CD4-positive, alpha-beta T cell (primary cell): ENCODE measurements at regions not wholly inside any gene's neighbourhood (a gene's known extent, or its start where the extent isn't known, plus 50 kb on each side); places are given as distances from the start of the nearest gene placed in this dataset.

Experiments
- ATAC-seq: fragments of 200-7000 bp; cut with Tn5 transposase; one replicate; pipeline ENCODE4 v1.10.0; 2022; ENCODE audit warnings: mild to moderate bottlenecking; ENCODE audit not compliant: poor library complexity
- CTCF ChIA-PET: fragments of 350-600 bp; sonication (Branson Sonifier 250); formaldehyde crosslinking; loops from one replicate; lab custom pipeline; 2021; ENCODE audit warnings: antibody characterized with exemption, inconsistent platforms; lab: Charles Lee
- POLR2A ChIA-PET: fragments of 350-600 bp; sonication (Branson Sonifier 250); formaldehyde crosslinking; loops from one replicate; lab custom pipeline; 2021; ENCODE audit warnings: antibody characterized with exemption, inconsistent platforms; lab: Charles Lee
- DNase-seq, 14 experiments: peaks; one replicate each; pipeline ENCODE4 v3.0.0-alpha.2; 2013 to 2020; ENCODE audit warnings: mixed read lengths in 2 of 14
- H3K27ac ChIP-seq, 2 donors: one replicate each; pipeline versions ENCODE4 v1.5.1 to v1.7.0; 2013; ENCODE audit warnings: low read length in 2 of 2, low read depth in 1 of 2, mild to moderate bottlenecking in 1 of 2
- H3K27me3 ChIP-seq, 2 experiments: 1 replicate in 1 of 2; 2 replicates in 1 of 2; pipeline versions ENCODE4 v1.6.1 to v1.7.0; 2013; ENCODE audit warnings: low read length in 2 of 2, control low read depth in 1 of 2, mild to moderate bottlenecking in 1 of 2, moderate library complexity in 1 of 2; ENCODE audit not compliant: insufficient read depth in 2 of 2, control insufficient read depth in 1 of 2
- H3K36me3 ChIP-seq: one replicate; pipeline ENCODE4 v1.6.1; 2013; ENCODE audit warnings: low read length, control low read depth; ENCODE audit not compliant: insufficient read depth
- H3K4me1 ChIP-seq: one replicate; pipeline ENCODE4 v1.6.1; 2013; ENCODE audit warnings: low read length, control low read depth; ENCODE audit not compliant: insufficient read depth
- H3K4me3 ChIP-seq: one replicate; pipeline ENCODE4 v1.5.1; 2013; ENCODE audit warnings: mild to moderate bottlenecking, low read length, moderate library complexity
- H3K9me3 ChIP-seq, 2 experiments: 1 replicate in 1 of 2; 2 replicates in 1 of 2; pipeline versions ENCODE4 v1.6.1 to v1.7.0; 2013; ENCODE audit warnings: low read length in 2 of 2, mild to moderate bottlenecking in 2 of 2, control low read depth in 1 of 2, moderate library complexity in 1 of 2; ENCODE audit not compliant: control insufficient read depth in 1 of 2, insufficient read depth in 1 of 2
- H3K27ac Mint-ChIP-seq: one replicate; pipeline ENCODE4 v1.8.0; 2020; ENCODE audit warnings: mixed read lengths
- H3K27me3 Mint-ChIP-seq: one replicate; pipeline ENCODE4 v1.8.0; 2021; ENCODE audit warnings: mixed read lengths
- H3K36me3 Mint-ChIP-seq: one replicate; pipeline ENCODE4 v1.8.0; 2021; ENCODE audit warnings: low read depth, mixed read lengths
- H3K4me1 Mint-ChIP-seq: one replicate; pipeline ENCODE4 v1.8.0; 2021; ENCODE audit warnings: low read depth, mixed read lengths
- H3K4me3 Mint-ChIP-seq: one replicate; pipeline ENCODE4 v1.8.0; 2020; ENCODE audit warnings: mild to moderate bottlenecking, mixed read lengths
- H3K9me3 Mint-ChIP-seq: one replicate; pipeline ENCODE4 v1.8.0; 2020; ENCODE audit warnings: mixed read lengths
- intact Hi-C, 2 experiments: fragments of 100-400 bp; cut with DNase I in 1 of 2; cut with micrococcal nuclease in 1 of 2; formaldehyde crosslinking; loops; one replicate each; pipeline versions ENCODE4 v1.15.1 to v1.9.0; 2023 to 2025; cut with DNase I, micrococcal nuclease
- TF ChIP-seq, protein P1 (sequence below): fragments of 200-600 bp; IDR thresholded peaks from one replicate; pipeline ENCODE4 v1.8.0; 2022; ENCODE audit warnings: antibody characterized with exemption, mild to moderate bottlenecking

- H3K27ac Mint-ChIP-seq = no peak overlapping the region
- no peaks in the 10 kb centered on the region for H3K27me3 ChIP-seq
- ATAC-seq = no peak
- CTCF ChIA-PET = no interaction called here
- intact Hi-C loops = no loop called here
- H3K27me3 Mint-ChIP-seq = no peaks in the 10 kb centered on the region
- H3K9me3 ChIP-seq = no peaks in the 10 kb centered on the region
- no peak overlapping the region for H3K27ac ChIP-seq
- TF ChIP-seq, protein P1, sequence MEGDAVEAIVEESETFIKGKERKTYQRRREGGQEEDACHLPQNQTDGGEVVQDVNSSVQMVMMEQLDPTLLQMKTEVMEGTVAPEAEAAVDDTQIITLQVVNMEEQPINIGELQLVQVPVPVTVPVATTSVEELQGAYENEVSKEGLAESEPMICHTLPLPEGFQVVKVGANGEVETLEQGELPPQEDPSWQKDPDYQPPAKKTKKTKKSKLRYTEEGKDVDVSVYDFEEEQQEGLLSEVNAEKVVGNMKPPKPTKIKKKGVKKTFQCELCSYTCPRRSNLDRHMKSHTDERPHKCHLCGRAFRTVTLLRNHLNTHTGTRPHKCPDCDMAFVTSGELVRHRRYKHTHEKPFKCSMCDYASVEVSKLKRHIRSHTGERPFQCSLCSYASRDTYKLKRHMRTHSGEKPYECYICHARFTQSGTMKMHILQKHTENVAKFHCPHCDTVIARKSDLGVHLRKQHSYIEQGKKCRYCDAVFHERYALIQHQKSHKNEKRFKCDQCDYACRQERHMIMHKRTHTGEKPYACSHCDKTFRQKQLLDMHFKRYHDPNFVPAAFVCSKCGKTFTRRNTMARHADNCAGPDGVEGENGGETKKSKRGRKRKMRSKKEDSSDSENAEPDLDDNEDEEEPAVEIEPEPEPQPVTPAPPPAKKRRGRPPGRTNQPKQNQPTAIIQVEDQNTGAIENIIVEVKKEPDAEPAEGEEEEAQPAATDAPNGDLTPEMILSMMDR = no peak
- H3K4me1 ChIP-seq = no peaks in the 10 kb centered on the region
- no peak overlapping the region for H3K4me3 Mint-ChIP-seq
- no peaks in the 10 kb centered on the region for H3K36me3 Mint-ChIP-seq
- no peak for DNase-seq
- H3K4me1 Mint-ChIP-seq = peaks cover 25% of the 10 kb centered on the region
- POLR2A ChIA-PET = no interaction called here
- H3K9me3 Mint-ChIP-seq = no peaks in the 10 kb centered on the region
- no peak overlapping the region for H3K4me3 ChIP-seq
- no peaks in the 10 kb centered on the region for H3K36me3 ChIP-seq
These were observed 215.1 kb downstream of the NECTIN3 start for GRCh38 chr3:111286746-111287145.

- CTCF ChIA-PET = no interaction called here
- Histone ChIP-seq H3K27ac (no peak overlapping the region), H3K4me1 (no peaks in the 10 kb centered on the region), H3K9me3 (no peaks in the 10 kb centered on the region), H3K4me3 (no peak overlapping the region), H3K27me3 (no peaks in the 10 kb centered on the region), H3K36me3 (no peaks in the 10 kb centered on the region)
- no peaks in the 10 kb centered on the region for H3K27me3 Mint-ChIP-seq
- DNase-seq (no peak), ATAC-seq (no peak)
- no peak overlapping the region for H3K4me3 Mint-ChIP-seq
- H3K4me1 Mint-ChIP-seq = peaks cover 5% of the 10 kb centered on the region
- POLR2A ChIA-PET = no interaction called here
- no peak overlapping the region for H3K27ac Mint-ChIP-seq
- TF ChIP-seq, protein P1 = no peak
- intact Hi-C loops = no loop called here
- H3K36me3 Mint-ChIP-seq = no peaks in the 10 kb centered on the region
- no peaks in the 10 kb centered on the region for H3K9me3 Mint-ChIP-seq
These were observed 220.5 kb downstream of the NECTIN3 start for GRCh38 chr3:111292117-111292516.

DNA sequence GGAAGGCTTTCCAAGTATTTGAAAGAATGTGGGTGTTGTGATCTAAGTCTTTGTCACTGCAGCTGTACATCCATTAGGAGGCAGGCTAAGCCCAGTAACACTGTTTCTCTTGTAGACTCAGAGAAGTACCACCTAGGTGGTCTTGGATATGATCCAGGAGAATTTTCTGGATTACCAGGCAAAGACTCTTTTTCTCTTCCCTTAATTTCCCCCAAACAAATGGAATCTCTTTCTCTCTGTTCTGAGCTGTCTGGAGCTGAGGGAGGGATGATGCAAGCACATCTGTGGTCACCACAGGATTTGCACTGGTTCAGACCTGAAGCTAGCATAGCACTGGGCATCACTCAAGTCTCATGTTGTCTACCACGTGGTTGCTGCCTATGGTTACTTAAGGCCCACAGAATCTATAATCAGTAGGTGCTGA lies 227.6 kb downstream of the NECTIN3 start:
- Histone ChIP-seq H3K4me3 (no peak overlapping the region), H3K9me3 (no peaks in the 10 kb centered on the region), H3K4me1 (no peaks in the 10 kb centered on the region), H3K27ac (no peak overlapping the region), H3K27me3 (no peaks in the 10 kb centered on the region), H3K36me3 (no peaks in the 10 kb centered on the region)
- CTCF ChIA-PET = no interaction called here
- H3K27me3 Mint-ChIP-seq = no peaks in the 10 kb centered on the region
- ATAC-seq (no peak), DNase-seq (no peak)
- no peaks in the 10 kb centered on the region for H3K36me3 Mint-ChIP-seq
- intact Hi-C loops = no loop called here
- no peak overlapping the region for H3K27ac Mint-ChIP-seq
- H3K4me3 Mint-ChIP-seq = no peak overlapping the region
- POLR2A ChIA-PET = no interaction called here
- TF ChIP-seq, protein P1 = no peak
- H3K9me3 Mint-ChIP-seq = no peaks in the 10 kb centered on the region
- peaks cover 11% of the 10 kb centered on the region for H3K4me1 Mint-ChIP-seq
